Urinary bladder (tissue), 3 donors: ENCODE measurements at regions not wholly inside any gene's neighbourhood (a gene's known extent, or its start where the extent isn't known, plus 50 kb on each side); places are given as distances from the start of the nearest gene placed in this dataset.
"Not testable (repeated sequence)": the region's sequence is repeated elsewhere in the genome, so short reads cannot be mapped to it uniquely, and the experiment has no call there.

Experiments
- DNase-seq: peaks from one replicate; pipeline ENCODE4 v3.0.0-alpha.2; 2015; ENCODE audit errors: extremely low spot score
- H3K27ac ChIP-seq: one replicate; pipeline ENCODE4 v1.5.1; 2013; ENCODE audit warnings: low read depth, mild to moderate bottlenecking, moderate library complexity
- H3K36me3 ChIP-seq: one replicate; pipeline ENCODE4 v1.6.1; 2013; ENCODE audit warnings: mild to moderate bottlenecking, moderate library complexity; ENCODE audit not compliant: insufficient read depth
- H3K4me1 ChIP-seq: one replicate; pipeline ENCODE4 v1.6.1; 2013; ENCODE audit warnings: mild to moderate bottlenecking, moderate library complexity; ENCODE audit not compliant: insufficient read depth
- H3K4me3 ChIP-seq: one replicate; pipeline ENCODE4 v1.5.1; 2013; ENCODE audit warnings: low read depth, low read length
- WGBS: extraction: QIAGEN DNeasy Blood & Tissue Kit; methylation state at CpG from one replicate; pipeline ENCODE4 v1.1.7; 2013; 5-methylcytosine and 5-hydroxymethylcytosine counted together
- donor health status: healthy with polysubstance abuse.
- donor health status: healthy.

DNA sequence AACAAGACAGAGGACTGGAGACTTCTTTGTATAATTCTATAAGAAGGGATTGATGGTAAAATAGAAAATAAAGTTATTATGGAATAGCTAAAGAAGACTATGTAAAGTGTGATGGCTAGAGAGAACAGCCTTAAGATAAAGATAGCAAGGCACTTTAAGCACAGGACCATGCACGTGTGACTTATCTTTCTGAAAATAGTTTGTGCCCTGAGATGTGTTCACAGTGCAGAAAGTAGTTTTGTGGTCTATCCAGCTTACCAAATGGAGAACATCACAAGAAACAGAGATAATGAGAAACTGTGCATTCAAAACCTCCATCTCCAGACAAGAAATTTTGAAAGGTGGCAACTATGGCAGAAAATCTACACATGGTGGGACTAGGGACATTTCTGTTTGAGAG lies 213.3 kb downstream of the PARM1 start:
- no peak for DNase-seq
- Histone ChIP-seq H3K4me3 (no peak overlapping the region), H3K36me3 (no peaks in the 10 kb centered on the region), H3K27ac (no peak overlapping the region), H3K4me1 (no peaks in the 10 kb centered on the region)
- 34% methylated on average over 1 of the region's 1 CpG for WGBS

DNA sequence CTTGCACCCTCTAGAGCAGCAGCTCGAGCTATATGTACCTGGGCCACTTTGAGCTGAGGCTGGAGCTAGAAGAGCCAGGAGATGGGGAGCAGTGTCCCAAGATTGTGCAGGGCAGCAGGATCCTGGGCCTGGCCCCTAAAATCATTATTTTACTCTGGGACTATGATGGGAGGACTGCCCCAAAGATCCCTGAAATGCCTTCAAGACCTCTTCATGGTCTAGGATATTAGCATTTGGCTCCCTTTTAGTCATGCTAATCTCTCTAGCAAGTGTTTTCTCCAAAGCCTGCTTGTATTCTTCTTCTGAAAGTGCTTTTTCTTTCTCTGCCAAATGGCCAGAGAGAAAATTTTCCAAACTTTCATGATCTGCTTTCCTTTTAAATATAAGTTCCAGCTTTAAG lies 211.6 kb downstream of the PARM1 start:
- H3K36me3 ChIP-seq, result no peaks in the 10 kb centered on the region
- WGBS, result 88% methylated on average over 1 of the region's 1 CpG
- H3K4me1 ChIP-seq, result no peaks in the 10 kb centered on the region
- no peak overlapping the region for H3K4me3 ChIP-seq
- DNase-seq, result no peak
- H3K27ac ChIP-seq, result no peak overlapping the region

DNA sequence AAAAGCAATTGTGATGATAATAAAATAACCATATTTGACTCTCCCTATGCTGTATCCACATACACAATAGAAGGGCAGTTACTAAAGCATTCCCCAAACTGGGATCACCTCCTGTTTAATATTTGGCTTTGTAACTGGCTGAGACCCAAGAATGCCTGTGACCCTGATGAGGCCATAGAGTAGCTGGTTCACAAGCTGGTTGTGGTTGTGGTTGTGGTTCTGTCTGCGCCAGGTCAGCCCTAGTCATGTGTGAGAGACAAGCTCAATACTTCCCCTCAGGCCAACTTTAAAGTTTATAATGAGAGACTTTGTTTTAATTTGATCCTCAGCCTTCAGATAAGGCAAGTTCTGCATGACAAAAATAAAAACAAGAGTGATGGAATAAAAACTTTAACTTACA lies 209.9 kb downstream of the PARM1 start:
- 76% methylated on average over 1 of the region's 1 CpG for WGBS
- H3K4me1 ChIP-seq, result no peaks in the 10 kb centered on the region
- H3K27ac ChIP-seq, result no peak overlapping the region
- DNase-seq, result no peak
- H3K4me3 ChIP-seq, result no peak overlapping the region
- no peaks in the 10 kb centered on the region for H3K36me3 ChIP-seq

DNA sequence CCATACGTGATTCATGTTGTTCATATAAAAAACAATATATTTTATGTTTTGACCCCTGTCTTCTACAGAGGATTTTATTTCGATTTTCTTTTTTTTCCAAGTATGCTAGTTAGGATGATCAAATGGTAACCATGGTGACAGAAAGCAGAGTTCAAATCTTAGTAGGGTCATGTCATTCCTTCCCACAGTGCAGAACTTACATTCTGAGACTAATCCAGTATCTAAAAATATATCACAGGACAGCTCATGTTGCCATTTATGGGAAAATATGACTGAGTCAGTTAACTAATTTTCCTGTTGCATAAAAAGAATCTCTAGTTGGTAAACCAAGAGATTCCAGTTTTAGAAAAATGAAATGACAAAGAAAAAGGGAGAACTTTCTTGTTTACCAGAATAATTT lies 209.5 kb downstream of the PARM1 start:
- 50% methylated on average over 2 of the region's 2 CpGs for WGBS
- DNase-seq, result no peak
- Histone ChIP-seq H3K4me3 (no peak overlapping the region), H3K27ac (no peak overlapping the region), H3K36me3 (no peaks in the 10 kb centered on the region), H3K4me1 (no peaks in the 10 kb centered on the region)

DNA sequence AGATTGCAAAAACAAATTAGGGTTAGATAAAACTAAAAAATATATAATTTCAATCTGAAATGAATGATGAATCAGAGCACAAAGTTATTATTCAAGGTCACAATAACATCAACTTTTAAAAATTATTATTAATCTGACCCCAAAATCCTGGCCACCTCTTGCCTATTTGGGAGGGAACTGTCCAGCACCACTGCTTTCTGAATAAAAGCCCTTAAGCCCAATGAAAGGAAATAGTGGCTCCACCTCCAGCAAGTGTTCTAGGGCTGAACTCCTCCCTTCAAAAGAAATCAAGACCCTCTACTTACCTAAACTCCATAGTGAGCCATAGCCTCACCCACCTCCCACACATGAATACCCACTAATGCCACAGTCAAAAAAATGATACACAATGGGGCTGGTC lies 208.2 kb downstream of the PARM1 start:
- Histone ChIP-seq H3K4me1 (no peaks in the 10 kb centered on the region), H3K36me3 (no peaks in the 10 kb centered on the region), H3K4me3 (no peak overlapping the region), H3K27ac (no peak overlapping the region)
- no peak for DNase-seq

DNA sequence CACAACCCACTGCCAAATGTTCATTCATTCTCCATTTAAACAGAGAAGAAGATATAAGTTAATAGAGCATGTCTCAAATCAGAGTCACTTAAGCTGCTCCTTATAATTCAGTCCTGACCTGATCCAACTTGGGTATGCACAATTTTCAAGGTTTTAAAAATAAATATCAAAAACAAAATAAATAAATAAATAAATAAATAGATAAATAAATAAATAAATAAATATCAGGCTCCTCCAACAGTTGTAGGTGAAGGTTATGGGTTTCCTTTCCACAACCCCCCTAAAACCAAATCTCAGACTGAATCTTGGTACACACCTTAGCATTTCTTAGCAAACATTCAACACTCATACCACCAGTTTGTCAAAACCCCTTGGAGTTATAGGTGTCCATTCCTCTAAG lies 204.4 kb downstream of the PARM1 start:
- Histone ChIP-seq H3K27ac (no peak overlapping the region), H3K4me3 (no peak overlapping the region), H3K4me1 (no peaks in the 10 kb centered on the region), H3K36me3 (no peaks in the 10 kb centered on the region)
- no peak for DNase-seq

DNA sequence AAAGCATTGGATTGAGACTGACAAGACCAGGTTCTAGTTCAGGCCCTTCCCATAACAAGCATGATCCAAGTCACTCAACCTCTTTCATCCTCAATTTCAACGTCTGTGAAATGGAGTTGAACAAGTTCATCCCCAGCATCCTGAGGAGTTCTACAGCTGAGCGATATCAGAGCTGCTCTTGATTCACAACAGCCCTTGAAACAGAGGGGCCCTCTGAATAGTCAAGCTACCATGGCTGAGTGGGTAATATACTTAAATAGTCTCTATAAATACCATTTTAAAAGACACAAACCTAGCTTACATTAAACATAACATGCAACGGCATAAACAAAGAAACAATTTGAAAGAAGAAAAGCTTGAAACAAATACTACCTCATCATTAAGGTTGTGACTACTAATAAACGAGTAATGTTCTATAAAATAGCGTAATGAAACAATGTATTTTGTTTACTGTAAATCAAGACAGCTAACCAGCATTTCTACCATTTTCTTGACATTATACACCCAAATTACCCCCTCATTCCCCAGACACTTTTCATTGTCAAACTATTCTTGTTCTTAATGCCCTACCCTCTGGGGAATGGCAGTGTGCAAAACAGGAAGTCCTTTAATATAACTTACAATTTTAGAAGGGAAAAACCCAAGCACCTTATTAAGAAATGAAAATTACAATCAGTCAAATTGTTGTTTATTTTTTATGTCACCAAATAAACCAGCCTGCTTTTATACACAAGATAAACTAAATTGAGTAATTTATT lies 202.3 kb downstream of the PARM1 start:
- Histone ChIP-seq H3K4me1 (no peaks in the 10 kb centered on the region), H3K36me3 (no peaks in the 10 kb centered on the region), H3K4me3 (no peak overlapping the region), H3K27ac (no peak overlapping the region)
- DNase-seq, result no peak
- 80% methylated on average over 5 of the region's 5 CpGs for WGBS

DNA sequence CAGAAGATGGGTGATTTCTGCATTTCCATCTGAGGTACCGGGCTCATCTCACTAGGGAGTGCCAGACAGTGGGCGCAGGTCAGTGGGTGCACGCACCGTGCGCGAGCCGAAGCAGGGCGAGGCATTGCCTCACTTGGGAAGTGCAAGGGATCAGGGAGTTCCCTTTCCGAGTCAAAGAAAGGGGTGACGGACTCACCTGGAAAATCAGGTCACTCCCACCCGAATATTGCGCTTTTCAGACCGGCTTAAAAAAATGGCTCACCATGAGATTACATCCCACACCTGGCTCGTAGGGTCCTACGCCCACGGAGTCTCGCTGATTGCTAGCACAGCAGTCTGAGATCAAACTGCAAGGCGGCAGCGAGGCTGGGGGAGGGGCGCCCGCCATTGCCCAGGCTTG lies 194.0 kb downstream of the PARM1 start:
- not testable (repeated sequence) for H3K4me1 ChIP-seq, H3K4me3 ChIP-seq, DNase-seq, H3K36me3 ChIP-seq, H3K27ac ChIP-seq
- WGBS, result 72% methylated on average over 12 of the region's 21 CpGs

DNA sequence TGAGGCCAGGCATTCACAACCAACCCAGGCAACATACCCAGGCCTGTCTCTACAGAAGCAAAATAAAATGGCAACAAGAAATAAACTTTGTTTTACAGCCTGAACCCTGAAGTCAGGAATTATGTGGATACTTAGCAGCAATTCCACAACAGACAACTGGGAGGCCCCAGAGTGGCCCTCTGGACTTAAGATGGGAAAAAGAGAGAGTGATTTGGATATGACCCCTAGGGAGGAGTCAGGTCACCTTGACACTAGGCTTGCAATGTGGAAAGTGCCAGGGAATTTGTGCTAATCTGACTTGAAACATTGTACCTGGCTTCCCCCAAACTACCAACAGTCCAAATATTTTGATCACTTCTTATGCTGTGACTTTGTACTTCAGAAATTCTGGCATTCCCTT lies 193.1 kb downstream of the PARM1 start:
- DNase-seq, result no peak
- H3K4me1 ChIP-seq, result no peaks in the 10 kb centered on the region
- no peaks in the 10 kb centered on the region for H3K36me3 ChIP-seq
- H3K27ac ChIP-seq, result no peak overlapping the region
- H3K4me3 ChIP-seq, result no peak overlapping the region

DNA sequence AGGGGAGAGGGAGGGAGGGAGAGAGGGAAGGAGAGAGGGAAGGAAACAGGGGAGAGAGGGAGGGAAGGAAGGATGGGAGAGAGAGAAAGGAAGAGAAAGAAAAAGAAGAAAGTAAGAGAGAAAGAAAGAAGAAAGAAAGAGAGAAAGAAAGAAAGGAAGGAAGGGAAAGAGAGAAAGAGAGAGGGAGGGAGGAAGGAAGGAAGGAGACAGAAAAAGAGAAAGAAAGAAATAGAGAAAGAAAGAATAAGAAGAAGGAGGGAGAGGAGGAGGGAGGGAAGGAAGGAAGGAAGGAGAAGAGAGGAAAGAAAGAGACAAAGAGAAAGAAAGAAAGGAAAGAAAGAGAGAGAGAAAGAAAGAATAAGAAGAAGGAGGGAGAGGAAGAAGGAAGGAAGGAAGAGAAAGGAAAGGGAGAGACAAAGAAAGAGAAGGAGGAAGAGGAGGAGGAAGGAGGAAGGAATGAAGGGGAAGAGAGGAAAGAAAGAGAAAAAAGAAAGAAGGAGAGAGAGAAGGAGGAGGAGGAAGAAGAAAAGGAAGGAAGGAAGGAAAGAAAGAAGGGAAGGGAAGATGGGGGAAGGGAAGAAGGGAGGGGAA lies 189.6 kb downstream of the PARM1 start:
- no peak overlapping the region for H3K27ac ChIP-seq
- no peak overlapping the region for H3K4me3 ChIP-seq
- DNase-seq, result no peak
- no peaks in the 10 kb centered on the region for H3K4me1 ChIP-seq
- no peaks in the 10 kb centered on the region for H3K36me3 ChIP-seq

DNA sequence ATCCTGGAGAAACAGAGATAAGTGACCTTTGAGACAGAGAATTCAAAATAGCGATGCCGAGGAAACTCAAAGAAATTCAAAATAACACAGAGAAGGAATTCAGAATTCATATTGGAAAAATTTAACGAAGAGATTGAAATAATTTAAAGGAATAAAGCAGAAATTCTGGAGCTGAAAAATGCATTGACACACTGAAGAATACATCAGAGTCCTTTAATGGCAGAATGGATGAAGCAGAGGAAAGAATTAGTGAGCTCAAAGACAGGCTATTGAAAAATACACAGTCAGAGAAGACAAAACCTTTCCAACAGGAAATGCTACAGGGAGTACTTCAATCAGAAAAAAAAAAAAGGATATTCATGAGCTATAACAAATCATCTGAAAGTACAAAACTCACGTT lies 185.8 kb downstream of the PARM1 start:
- no peak for DNase-seq
- Histone ChIP-seq H3K27ac (no peak overlapping the region), H3K4me3 (no peak overlapping the region), H3K36me3 (no peaks in the 10 kb centered on the region), H3K4me1 (no peaks in the 10 kb centered on the region)
- WGBS, result 94% methylated on average over 4 of the region's 4 CpGs

DNA sequence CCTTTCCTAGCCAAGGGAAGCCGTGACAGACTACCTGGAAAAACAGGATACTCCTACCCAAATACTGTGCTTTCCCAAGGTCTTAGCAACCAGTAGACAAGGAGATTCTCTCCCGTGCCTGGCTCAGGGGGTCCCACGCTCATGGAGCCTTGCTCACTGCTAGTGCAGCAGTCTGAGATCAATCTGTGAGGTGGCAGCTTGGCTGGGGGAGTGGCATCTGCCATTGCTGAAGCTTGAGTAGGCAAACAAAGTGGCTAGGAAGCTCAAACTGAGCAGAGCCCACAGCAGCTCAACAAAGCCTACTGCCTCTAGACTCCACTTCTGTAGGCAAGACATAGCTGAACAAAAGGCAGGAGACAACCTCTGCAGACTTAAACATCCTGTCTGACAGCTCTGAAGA lies 177.1 kb downstream of the PARM1 start:
- H3K4me1 ChIP-seq, result no peaks in the 10 kb centered on the region
- no peak overlapping the region for H3K27ac ChIP-seq
- no peak for DNase-seq
- H3K36me3 ChIP-seq, result no peaks in the 10 kb centered on the region
- WGBS, result 93% methylated on average over 3 of the region's 3 CpGs
- no peak overlapping the region for H3K4me3 ChIP-seq

DNA sequence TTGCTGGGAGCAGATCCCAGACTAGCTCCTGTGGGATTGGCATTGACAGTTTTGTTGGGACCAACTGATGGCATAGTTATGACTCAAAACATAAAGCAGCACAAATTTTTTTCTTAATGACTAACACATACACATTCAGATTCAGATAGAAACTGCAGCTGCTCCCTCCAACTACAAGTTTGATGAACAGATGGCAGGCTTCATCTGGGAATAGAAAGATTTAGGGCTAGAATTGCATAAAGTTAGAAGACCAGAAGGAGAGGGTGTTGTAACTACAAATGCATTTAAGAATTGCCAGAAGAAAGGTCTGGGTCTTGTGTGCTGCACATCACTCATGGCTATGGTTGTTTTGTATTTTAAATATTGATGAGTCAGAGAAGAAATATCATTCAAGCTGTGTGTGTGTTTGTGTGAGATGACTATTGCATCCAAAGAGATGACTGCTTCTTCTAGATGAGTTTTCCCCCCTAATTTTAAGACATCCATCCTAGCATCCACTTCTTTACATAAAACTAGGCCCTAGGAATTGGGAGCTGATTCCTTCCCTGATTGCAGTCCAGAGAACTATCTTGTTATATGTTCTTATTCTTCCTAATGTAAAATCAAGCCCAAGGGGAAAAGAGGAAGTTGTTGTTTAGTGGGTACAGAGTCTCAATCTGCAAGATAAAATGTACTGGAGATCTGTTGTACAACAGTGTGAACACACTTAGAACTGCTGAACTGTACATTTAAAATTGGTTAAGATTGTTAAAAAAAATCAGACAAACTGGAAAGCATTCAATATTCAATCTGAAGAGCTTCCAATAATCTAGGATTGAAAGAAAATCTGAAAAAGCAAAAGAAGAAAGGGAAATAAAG lies 175.1 kb downstream of the PARM1 start:
- no peak for DNase-seq
- no peaks in the 10 kb centered on the region for H3K4me1 ChIP-seq
- H3K27ac ChIP-seq, result no peak overlapping the region

DNA sequence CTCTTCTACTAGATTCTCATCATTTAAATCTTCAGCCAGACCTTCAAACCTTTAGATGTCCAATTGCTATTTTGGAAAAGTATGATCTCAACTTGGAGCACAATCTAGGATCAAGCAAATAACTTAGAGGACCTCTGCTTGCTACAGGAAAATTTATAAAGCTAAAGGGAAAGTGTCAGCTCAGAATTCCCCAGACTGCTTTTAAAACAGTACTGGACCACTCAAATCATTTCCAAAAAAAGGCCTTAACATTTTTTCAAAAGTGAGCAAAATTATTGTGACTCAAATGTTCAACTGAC lies 169.8 kb downstream of the PARM1 start:
- Histone ChIP-seq H3K4me3 (no peak overlapping the region), H3K27ac (no peak overlapping the region), H3K36me3 (no peaks in the 10 kb centered on the region), H3K4me1 (no peaks in the 10 kb centered on the region)
- DNase-seq, result no peak

More for the DNA sequence above, 175.1 kb downstream of the PARM1 start:
- H3K36me3 ChIP-seq, result no peaks in the 10 kb centered on the region
- no peak overlapping the region for H3K4me3 ChIP-seq
